Kidney glomerular epithelial cell (primary cell): ENCODE measurements at regions not wholly inside any gene's neighbourhood (a gene's known extent, or its start where the extent isn't known, plus 50 kb on each side); places are given as distances from the start of the nearest gene placed in this dataset.
A peak's percentile ranks its signal among the peaks of the same experiment; 100 is the strongest.
"Not testable (repeated sequence)": the region's sequence is repeated elsewhere in the genome, so short reads cannot be mapped to it uniquely, and the experiment has no call there.

ENCODE experiments used
- DNase-seq: peaks from one replicate; lab custom pipeline; 2025; lab: John Stamatoyannopoulos, UW

DNA sequence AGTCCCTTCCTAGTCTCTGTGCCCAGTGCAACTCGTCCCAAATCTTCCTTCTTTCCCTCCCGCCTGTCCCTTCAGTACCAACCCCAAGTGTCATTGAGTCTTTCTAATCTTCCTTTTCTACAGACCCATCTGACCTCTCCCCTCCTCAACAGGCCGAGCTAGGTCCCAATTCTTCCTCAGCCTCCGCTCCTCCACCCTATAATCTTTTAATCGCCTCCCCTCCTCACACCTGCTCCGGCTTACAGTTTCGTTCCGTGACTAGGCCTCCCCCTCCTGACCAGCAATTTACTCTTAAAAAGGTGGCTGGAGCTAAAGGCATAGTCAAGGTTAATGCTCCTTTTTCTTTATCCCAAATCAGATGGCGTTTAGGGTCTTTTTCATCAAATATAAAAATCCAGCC is 123.1 kb upstream of the MAP2 start:
- not testable (repeated sequence) for DNase-seq

DNA sequence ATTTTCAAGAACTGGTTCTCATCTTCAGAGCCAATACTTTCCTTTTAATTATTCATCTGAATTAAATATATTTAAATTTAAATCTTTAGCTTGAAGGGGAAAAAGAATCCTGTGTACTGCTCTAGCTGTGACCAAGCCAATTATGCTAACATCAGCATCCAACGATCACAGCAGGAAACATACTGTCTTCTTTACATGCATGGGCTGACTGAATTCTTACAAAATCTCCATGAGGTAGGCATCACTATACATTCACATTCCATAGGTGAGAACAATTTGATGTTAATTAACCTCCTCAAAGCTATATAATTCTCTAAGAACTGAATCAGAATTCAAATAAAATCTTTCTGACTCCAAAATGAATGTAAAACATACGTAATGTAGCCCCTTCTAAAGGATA is 118.8 kb upstream of the MAP2 start:
- no peak for DNase-seq

- DNase-seq, result no peak
Measured at GRCh38 chr2:209305746-209306196, 118.1 kb upstream of the MAP2 start.

- no peak for DNase-seq
Measured at GRCh38 chr2:209307161-209308001, 116.5 kb upstream of the MAP2 start.

GRCh38 chr2:209308415-209308814 is 115.4 kb upstream of the MAP2 start:
- DNase-seq, result no peak

DNA sequence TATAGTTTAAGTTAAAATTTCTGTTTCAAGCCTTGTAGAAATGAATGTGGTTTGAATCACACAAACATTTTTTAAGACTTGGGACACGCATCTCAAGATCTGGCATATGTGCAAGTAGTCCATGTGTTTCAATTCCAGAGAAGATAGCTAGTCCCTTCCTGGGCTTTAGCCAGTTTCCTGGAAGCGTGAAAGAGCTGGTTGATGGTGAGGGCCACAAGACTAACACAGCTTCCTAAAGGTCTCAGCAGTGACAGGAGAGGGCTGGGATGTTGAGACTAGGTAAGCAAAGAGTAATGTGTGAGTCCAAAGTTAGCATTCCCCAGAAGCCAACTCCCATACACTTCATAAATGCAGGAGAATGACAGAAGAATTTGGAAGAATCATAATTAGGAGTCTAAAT is 111.9 kb upstream of the MAP2 start:
- DNase-seq, result no peak

DNA sequence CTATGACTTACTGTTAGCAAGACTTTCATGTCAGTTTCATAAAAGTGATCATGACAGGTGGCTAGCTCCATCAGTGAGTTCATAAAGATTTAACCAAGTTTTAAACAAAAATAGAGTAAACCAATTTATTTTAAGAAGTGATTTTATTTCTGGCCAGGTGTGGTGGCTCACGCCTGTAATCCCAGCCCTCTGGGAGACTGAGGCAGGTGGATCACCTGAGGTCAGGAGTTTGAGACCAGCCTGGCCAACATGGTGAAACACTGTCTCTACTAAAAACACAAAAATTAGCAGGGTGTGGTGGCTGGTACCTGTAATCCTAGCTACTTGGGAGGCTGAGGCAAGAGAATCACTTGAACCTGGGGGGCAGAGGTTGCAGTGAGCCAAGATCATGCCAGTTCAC is 111.4 kb upstream of the MAP2 start:
- DNase-seq, result not testable (repeated sequence)

DNA sequence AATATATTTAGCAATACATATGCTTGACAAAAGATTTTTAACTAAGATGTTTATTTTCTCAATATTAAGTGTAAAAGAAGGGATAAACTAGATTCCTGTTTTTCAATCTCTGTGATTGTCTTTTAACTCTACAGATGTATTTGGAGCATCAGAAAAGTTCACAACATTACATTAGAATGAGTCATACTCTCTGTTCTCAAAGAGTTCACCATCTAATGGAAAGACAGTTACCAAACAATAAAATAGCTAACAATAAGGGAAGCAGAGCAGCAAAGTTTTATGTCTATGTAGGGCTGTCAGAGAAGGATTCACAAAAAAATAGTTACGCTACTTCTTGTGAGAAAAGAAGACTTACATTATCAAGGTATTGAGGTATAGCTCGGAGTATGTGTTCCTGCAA is 109.2 kb upstream of the MAP2 start:
- peak; percentile 84 for DNase-seq

GRCh38 chr2:209316141-209316540 is 107.7 kb upstream of the MAP2 start:
- DNase-seq, result no peak

DNA sequence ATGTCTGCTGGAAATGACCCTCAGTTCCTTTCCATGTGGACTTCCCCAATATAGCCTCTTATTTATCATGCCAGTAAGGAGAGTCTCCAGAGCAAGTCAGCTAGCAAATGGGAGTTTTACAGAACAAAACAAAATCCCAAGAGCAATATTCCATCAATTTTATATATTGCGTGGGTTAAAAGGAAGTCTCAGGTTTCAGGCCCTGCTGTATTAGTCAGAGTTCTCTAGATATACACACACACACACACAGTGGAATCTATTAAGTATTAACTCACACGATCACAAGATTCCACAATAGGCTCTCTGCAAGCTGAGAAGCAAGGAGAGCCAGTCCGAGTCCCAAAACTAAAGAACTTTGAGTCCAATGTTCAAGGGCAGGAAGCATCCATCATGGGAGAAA is 102.8 kb upstream of the MAP2 start:
- DNase-seq, result peak; percentile 72

DNA sequence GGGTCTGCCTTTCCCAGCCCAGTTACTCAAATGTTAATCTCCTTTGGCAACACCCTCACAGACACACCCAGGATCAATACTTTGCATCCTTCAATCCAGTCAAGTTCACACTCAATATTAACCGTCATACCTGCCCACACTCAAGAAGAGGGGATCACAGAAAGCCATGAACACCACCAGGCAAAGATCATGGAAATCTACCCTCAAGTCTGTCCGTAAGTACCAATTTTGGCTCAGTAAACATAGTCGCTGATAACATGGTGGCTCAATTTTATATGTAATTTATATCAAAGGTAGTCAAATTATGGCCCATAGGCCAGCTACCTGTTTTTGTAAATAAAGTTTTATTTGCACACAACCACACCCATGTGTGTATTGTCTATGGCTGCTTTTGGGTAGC is 102.3 kb upstream of the MAP2 start:
- no peak for DNase-seq

GRCh38 chr2:209322041-209322440 is 101.8 kb upstream of the MAP2 start:
- DNase-seq, result no peak

DNA sequence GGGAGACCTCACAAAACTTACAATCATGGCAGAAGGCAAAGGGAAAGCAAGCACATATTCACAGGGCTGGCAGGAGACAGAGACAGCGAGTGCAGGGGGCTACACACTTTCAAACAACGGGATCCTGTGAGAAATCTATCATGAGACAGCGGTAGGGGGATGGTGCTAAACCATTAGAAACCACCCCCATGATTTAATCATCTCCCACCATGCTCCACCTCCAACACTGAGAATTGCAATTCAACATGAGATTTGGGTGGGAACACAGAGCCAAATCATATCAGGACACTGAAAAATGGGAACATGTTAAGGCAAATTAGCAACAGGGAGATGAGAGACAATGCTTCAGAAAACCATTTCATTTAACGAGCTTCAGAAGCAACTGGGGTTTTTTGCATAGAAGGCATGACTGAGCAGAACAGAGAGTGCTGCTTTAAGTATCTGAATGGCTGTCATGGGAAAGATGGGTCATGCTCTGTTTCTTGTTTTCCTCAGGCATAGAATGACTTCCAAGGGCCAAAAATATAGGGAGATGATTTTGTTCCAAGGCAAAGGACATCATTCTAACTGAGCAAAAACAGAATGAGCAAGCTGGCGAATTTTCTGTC is 100.8 kb upstream of the MAP2 start:
- DNase-seq, result no peak

DNA sequence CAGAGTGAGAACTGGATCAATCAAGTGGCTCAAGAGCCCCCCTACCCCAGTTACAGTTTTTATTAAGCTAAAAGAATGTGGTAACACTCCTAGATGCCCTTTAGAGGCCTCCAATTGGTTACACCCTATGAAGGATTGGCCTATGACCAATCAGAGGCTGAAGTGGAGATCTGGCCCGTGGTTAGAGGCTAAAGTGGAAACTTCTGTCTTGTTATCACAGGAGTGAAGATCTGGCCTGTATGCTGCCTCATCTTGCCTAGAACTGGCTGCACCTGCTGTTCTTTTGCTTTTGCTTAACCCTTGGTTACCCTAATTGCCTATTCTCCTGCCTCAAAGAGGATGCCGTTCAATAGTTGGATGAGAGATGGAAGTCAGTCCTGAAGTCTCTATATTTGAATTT is 100.1 kb upstream of the MAP2 start:
- DNase-seq, result no peak

DNA sequence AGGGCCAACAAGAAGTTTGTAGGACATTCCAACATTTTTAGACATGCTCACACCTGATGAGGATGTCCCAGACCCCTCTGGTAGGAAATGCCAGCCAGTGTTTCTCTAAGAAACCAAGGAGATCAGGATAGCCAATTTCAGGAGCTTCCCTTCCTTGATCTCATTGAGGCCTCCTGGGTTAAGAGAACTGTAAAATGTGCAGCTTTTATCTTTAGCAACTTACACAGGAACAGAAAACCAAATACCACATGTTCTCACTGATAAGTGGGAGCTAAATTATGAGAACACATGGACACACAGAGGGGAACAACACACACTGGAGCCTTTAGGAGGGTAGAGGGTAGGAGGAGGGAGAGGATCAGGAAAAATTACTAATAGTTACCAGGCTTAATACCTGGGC is 99.6 kb upstream of the MAP2 start:
- no peak for DNase-seq

- peak; percentile 24 for DNase-seq
Measured at GRCh38 chr2:209331291-209331844, 92.5 kb upstream of the MAP2 start.

- peak; percentile 61 for DNase-seq
Measured at GRCh38 chr2:209334188-209335017, 89.4 kb upstream of the MAP2 start.

DNA sequence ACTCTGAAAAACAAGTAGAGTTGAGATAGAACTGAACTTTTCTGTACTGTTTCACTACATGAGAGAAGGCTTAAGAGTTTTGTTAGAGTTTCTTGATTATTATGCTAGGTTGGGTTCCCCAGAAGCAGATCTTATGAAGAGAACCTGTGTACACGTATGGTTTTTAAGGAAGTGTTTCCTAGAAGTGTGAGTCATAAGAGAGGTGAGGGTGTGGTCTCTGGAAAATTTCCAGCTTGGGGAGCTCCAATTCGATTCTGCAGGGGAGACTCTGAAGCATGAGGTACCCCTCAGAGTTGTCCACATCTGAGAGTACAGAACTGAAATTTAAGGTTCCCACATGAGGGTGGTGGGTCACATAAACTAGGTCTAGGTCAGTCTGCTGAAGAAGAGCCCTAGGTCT is 83.3 kb upstream of the MAP2 start:
- no peak for DNase-seq

DNA sequence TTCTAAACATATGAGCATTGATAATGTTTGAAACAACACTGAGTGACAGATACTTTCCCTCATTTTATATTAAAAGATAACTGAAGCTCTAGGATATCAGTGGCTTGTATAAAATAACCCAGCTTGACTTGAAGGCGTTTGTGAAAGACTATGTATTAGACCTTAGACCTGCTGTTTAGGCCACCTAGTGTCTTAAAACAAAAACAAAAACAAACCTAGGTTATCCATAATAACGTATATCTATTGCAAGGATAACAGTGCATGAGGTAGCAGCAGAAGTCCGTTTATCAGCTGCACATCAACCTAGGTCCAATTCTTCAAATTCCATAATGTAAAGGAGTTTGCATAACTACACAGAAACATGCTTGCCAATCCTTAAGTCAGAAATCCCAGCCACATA is 79.5 kb upstream of the MAP2 start:
- DNase-seq, result no peak

GRCh38 chr2:209348433-209348832 is 75.4 kb upstream of the MAP2 start:
- no peak for DNase-seq

DNA sequence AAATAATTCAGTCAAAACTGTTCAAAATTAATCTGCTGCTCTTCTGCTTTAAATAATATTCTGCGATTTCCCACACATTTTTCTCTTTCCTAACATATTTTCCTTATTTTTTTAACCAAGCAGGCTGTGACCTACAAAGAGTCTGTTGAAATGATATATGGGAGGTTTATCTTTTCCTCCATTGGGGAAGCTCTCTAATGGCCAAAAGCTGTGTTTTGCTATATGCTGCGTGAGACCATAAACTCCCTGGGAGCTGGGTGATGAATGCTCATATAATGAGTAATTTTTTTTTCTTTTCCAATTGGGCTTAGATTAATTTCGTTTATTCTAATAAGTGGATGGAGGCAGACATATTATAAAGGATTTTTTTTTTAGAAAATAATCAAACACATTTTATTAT is 72.2 kb upstream of the MAP2 start:
- no peak for DNase-seq

- DNase-seq, result no peak
Measured at GRCh38 chr2:209358992-209359391, 64.9 kb upstream of the MAP2 start.
